ENCODE measurements at regions not wholly inside any gene's neighbourhood (a gene's known extent, or its start where the extent isn't known, plus 50 kb on each side); places are given as distances from the start of the nearest gene placed in this dataset.

GRCh38 chr5:114060866-114061265 is 301.0 kb upstream of the KCNN2 start:
- TF ChIP-seq CTCF (IDR thresholded peaks at IDR 0.05) (no peak), EZH2 (IDR thresholded peaks at IDR 0.05; ENCODE audit: borderline replicate concordance, insufficient read depth, low read depth, low read length, poor library complexity, severe bottlenecking) (no peak)

All from B cell (primary cell).